OCI-LY1 (cell line): ENCODE measurements at regions not wholly inside any gene's neighbourhood (a gene's known extent, or its start where the extent isn't known, plus 50 kb on each side); places are given as distances from the start of the nearest gene placed in this dataset.

ENCODE experiments used
- EZH2 ChIP-seq: fragments of 200-600 bp; sonication (generic), shearing (Covaris generic); IDR thresholded peaks from 2 replicates; pipeline ENCODE4 v1.8.0; 2017; ENCODE audit warnings: borderline replicate concordance, mixed run types, mild to moderate bottlenecking, antibody characterized with exemption, low read length, moderate library complexity, mixed read lengths
- TF ChIP-seq, protein P1 (sequence below): fragments of 200-600 bp; sonication (generic), shearing (Covaris generic); IDR thresholded peaks from 2 replicates; pipeline ENCODE4 v1.5.1; 2017; ENCODE audit warnings: mild to moderate bottlenecking, antibody characterized with exemption, low read length, moderate library complexity, mixed read lengths

DNA sequence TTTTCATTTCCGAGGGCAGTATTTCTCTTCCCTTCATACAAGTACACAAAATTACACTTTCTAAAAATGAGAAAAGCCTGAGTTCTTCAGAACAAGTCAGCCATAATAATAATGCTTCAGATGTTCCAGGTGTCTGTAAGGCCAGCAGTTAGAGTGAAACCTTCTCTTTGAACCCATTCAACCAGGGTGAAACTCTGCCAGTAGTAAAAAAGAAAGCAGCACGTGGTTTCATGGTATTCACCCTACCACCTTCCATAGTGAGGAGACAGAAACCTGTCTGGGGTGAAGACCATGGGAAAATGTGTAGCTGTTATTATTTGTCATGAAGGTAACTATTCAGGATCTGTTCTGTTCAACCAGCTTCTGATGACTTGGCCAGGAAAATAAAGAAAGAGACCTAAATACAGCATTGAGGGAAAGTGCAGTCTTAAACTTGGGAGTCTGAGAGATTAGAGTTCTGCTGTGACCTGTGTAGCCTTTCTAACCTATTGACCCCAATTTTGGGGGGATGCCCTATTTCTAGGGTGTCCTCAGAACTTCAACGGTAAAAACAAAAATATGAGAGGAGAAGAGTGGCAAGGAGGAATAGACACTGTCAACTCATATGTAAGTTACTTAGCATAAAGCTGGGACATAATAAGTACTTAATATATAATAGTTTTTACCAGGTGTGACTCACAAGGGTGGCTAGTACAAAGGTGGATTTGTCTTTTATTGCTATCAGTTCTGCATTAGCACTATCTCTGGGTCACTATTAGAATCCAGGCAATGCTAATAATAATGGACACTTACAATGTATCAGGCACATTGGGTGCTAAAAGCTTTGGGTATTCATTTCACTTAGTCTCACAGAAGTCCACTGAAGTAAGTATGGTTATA lies 70.0 kb upstream of the TNFSF4 start:
- TF ChIP-seq, protein P1, sequence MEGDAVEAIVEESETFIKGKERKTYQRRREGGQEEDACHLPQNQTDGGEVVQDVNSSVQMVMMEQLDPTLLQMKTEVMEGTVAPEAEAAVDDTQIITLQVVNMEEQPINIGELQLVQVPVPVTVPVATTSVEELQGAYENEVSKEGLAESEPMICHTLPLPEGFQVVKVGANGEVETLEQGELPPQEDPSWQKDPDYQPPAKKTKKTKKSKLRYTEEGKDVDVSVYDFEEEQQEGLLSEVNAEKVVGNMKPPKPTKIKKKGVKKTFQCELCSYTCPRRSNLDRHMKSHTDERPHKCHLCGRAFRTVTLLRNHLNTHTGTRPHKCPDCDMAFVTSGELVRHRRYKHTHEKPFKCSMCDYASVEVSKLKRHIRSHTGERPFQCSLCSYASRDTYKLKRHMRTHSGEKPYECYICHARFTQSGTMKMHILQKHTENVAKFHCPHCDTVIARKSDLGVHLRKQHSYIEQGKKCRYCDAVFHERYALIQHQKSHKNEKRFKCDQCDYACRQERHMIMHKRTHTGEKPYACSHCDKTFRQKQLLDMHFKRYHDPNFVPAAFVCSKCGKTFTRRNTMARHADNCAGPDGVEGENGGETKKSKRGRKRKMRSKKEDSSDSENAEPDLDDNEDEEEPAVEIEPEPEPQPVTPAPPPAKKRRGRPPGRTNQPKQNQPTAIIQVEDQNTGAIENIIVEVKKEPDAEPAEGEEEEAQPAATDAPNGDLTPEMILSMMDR = no peak
- TF ChIP-seq EZH2 = no peak
